ENCODE measurements at regions not wholly inside any gene's neighbourhood (a gene's known extent, or its start where the extent isn't known, plus 50 kb on each side); places are given as distances from the start of the nearest gene placed in this dataset.

GRCh38 chr5:155546075-155546474 lies 532.5 kb downstream of the KIF4B start:
- Histone ChIP-seq H4K5ac (ENCODE audit: low read depth, low read length) (no peak overlapping the region), H3K9me3 (ENCODE audit: control insufficient read depth, insufficient read depth, low read length) (peaks cover 10% of the 10 kb centered on the region), H2BK5ac (ENCODE audit: low read depth, low read length, poor library complexity, severe bottlenecking) (no peak overlapping the region), H4K91ac (ENCODE audit: insufficient read depth, low read depth, low read length) (no peak overlapping the region), H3K4me2 (ENCODE audit: low read depth, low read length) (no peak overlapping the region), H2AFZ (replicated peaks; ENCODE audit: low read length, poor library complexity) (no peak overlapping the region), H3K27me3 (ENCODE audit: control insufficient read depth, insufficient read depth, low read length) (no peaks in the 10 kb centered on the region), H3K36me3 (ENCODE audit: control insufficient read depth, insufficient read depth, low read length) (no peaks in the 10 kb centered on the region), H3K4me1 (ENCODE audit: control insufficient read depth, insufficient read depth, low read length) (no peaks in the 10 kb centered on the region), H2BK120ac (ENCODE audit: low read depth, low read length) (no peak overlapping the region), H2AK5ac (ENCODE audit: low read depth, low read length) (no peak overlapping the region), H3K27ac (ENCODE audit: insufficient read depth, low read length) (no peak overlapping the region), H3K9ac (ENCODE audit: low read depth, low read length) (no peak overlapping the region), H3K9me1 (ENCODE audit: insufficient read depth, low read length) (no peaks in the 10 kb centered on the region), H3K79me1 (ENCODE audit: low read depth in 1 of 2, low read length in 2 of 2) (no peaks in the 10 kb centered on the region), H2BK20ac (ENCODE audit: low read depth, low read length) (no peak overlapping the region), H3K14ac (replicated peaks; ENCODE audit: low read depth, low read length) (no peak overlapping the region), H3K56ac (ENCODE audit: extremely low read depth, insufficient read depth, low read length) (no peak overlapping the region), H2BK15ac (ENCODE audit: low read depth, low read length) (no peak overlapping the region), H3K23ac (ENCODE audit: low read depth, low read length) (no peak overlapping the region), H3K18ac (ENCODE audit: low read depth, low read length) (no peak overlapping the region), H3K4ac (ENCODE audit: low read depth, low read length) (no peak overlapping the region), H3K4me3 (ENCODE audit: insufficient read depth, low read depth, low read length) (no peak overlapping the region), H4K8ac (ENCODE audit: low read depth in 2 of 2, low read length in 2 of 2) (no peak overlapping the region), H2AK9ac (replicated peaks; ENCODE audit: low read depth, low read length, poor library complexity) (no peak overlapping the region), H4K20me1 (ENCODE audit: insufficient read depth, low read length) (no peaks in the 10 kb centered on the region)
- no TSS peak for BruUV-seq (replicated peaks)
- in situ Hi-C loops (cut with MboI; ENCODE audit: low sequenced_read_pairs): no loop called here
- intact Hi-C loops (cut with micrococcal nuclease): no loop called here
- dilution Hi-C loops (cut with HindIII; ENCODE audit: low sequenced_read_pairs, unreplicated experiment): no loop called here
- ATAC-seq (ENCODE audit: low read depth): no peak
- no peak for TF ChIP-seq SMC3 (IDR thresholded peaks at IDR 0.05; ENCODE audit: low read depth, low read length)
- no peak for TF ChIP-seq ELK1 (IDR thresholded peaks at IDR 0.05; ENCODE audit: borderline replicate concordance, low read depth, low read length)
- TF ChIP-seq NFE2L2 (IDR thresholded peaks at IDR 0.05; ENCODE audit: low read depth, low read length): no peak
- no peak for TF ChIP-seq RAD21 (IDR thresholded peaks at IDR 0.05; ENCODE audit: low read length)
- TF ChIP-seq BHLHE40 (IDR thresholded peaks at IDR 0.05; ENCODE audit: low read depth, low read length): no peak
- DNase-seq: no peak
- CTCF ChIA-PET: no interaction called here
- POLR2A ChIA-PET (ENCODE audit: unreplicated experiment): no interaction called here
